ENCODE measurements at regions not wholly inside any gene's neighbourhood (a gene's known extent, or its start where the extent isn't known, plus 50 kb on each side); places are given as distances from the start of the nearest gene placed in this dataset.
A peak's percentile ranks its signal among the peaks of the same experiment; 100 is the strongest.

GRCh38 chr22:48254311-48254873 lies 1491.9 kb downstream of the TBC1D22A start:
- peak; percentile 50 for DNase-seq

- no peak for DNase-seq
Measured at GRCh38 chr22:48253573-48253972, 1491.1 kb downstream of the TBC1D22A start.

- no peak for DNase-seq
Measured at GRCh38 chr22:48253136-48253535, 1490.7 kb downstream of the TBC1D22A start.

- DNase-seq, result no peak
Measured at GRCh38 chr22:48251629-48252028, 1489.2 kb downstream of the TBC1D22A start.

- no peak for DNase-seq
Measured at GRCh38 chr22:48250937-48251530, 1488.6 kb downstream of the TBC1D22A start.

- no peak for DNase-seq
Measured at GRCh38 chr22:48250286-48250895, 1487.9 kb downstream of the TBC1D22A start.

- no peak for DNase-seq
Measured at GRCh38 chr22:48249713-48250268, 1487.3 kb downstream of the TBC1D22A start.

GRCh38 chr22:48248901-48249455 lies 1486.5 kb downstream of the TBC1D22A start:
- no peak for DNase-seq

- DNase-seq, result no peak
Measured at GRCh38 chr22:48247829-48248228, 1485.4 kb downstream of the TBC1D22A start.

GRCh38 chr22:48245196-48245485 lies 1482.7 kb downstream of the TBC1D22A start:
- DNase-seq, result no peak

- no peak for DNase-seq
Measured at GRCh38 chr22:48244388-48245195, 1482.1 kb downstream of the TBC1D22A start.

GRCh38 chr22:48242461-48242864 lies 1480.0 kb downstream of the TBC1D22A start:
- no peak for DNase-seq

GRCh38 chr22:48241658-48242057 lies 1479.2 kb downstream of the TBC1D22A start:
- no peak for DNase-seq

- DNase-seq, result no peak
Measured at GRCh38 chr22:48240935-48241230, 1478.4 kb downstream of the TBC1D22A start.

GRCh38 chr22:48240148-48240934 lies 1477.9 kb downstream of the TBC1D22A start:
- no peak for DNase-seq

GRCh38 chr22:48239461-48240147 lies 1477.2 kb downstream of the TBC1D22A start:
- DNase-seq, result no peak

GRCh38 chr22:48238966-48239365 lies 1476.5 kb downstream of the TBC1D22A start:
- DNase-seq, result no peak

- no peak for DNase-seq
Measured at GRCh38 chr22:48238284-48238915, 1476.0 kb downstream of the TBC1D22A start.

- DNase-seq, result no peak
Measured at GRCh38 chr22:48237466-48238283, 1475.2 kb downstream of the TBC1D22A start.

- DNase-seq, result no peak
Measured at GRCh38 chr22:48236261-48236660, 1473.8 kb downstream of the TBC1D22A start.

GRCh38 chr22:48235744-48236143 lies 1473.3 kb downstream of the TBC1D22A start:
- DNase-seq, result no peak
